Endothelial cell (in vitro differentiated cells): ENCODE measurements at regions not wholly inside any gene's neighbourhood (a gene's known extent, or its start where the extent isn't known, plus 50 kb on each side); places are given as distances from the start of the nearest gene placed in this dataset.

Experiments used
- DNase-seq: peaks from one replicate; pipeline ENCODE4 v3.0.0; 2021; ENCODE audit warnings: low spot score
- H3K27ac Mint-ChIP-seq: one replicate; pipeline ENCODE4 v1.8.0; 2021; ENCODE audit warnings: mixed read lengths, inconsistent platforms; ENCODE audit not compliant: unreplicated experiment
- H3K27me3 Mint-ChIP-seq: one replicate; pipeline ENCODE4 v1.8.0; 2021; ENCODE audit warnings: mild to moderate bottlenecking, moderate library complexity, mixed read lengths, inconsistent platforms; ENCODE audit not compliant: unreplicated experiment
- H3K36me3 Mint-ChIP-seq: one replicate; pipeline ENCODE4 v1.8.0; 2021; ENCODE audit warnings: mild to moderate bottlenecking, low read depth, mixed read lengths, inconsistent platforms; ENCODE audit not compliant: unreplicated experiment
- H3K4me1 Mint-ChIP-seq: one replicate; pipeline ENCODE4 v1.8.0; 2021; ENCODE audit warnings: mild to moderate bottlenecking, mixed read lengths, inconsistent platforms; ENCODE audit not compliant: unreplicated experiment
- H3K4me3 Mint-ChIP-seq: one replicate; pipeline ENCODE4 v1.8.0; 2021; ENCODE audit warnings: mild to moderate bottlenecking, mixed read lengths, inconsistent platforms; ENCODE audit not compliant: unreplicated experiment
- H3K9me3 Mint-ChIP-seq: one replicate; pipeline ENCODE4 v1.8.0; 2021; ENCODE audit warnings: mixed read lengths, inconsistent platforms; ENCODE audit not compliant: unreplicated experiment
- TF ChIP-seq, protein P1 (sequence below): fragments of 200-600 bp; sonication (generic); IDR thresholded peaks from one replicate; pipeline ENCODE4 v1.5.0; 2021; ENCODE audit warnings: antibody characterized with exemption; ENCODE audit not compliant: unreplicated experiment

DNA sequence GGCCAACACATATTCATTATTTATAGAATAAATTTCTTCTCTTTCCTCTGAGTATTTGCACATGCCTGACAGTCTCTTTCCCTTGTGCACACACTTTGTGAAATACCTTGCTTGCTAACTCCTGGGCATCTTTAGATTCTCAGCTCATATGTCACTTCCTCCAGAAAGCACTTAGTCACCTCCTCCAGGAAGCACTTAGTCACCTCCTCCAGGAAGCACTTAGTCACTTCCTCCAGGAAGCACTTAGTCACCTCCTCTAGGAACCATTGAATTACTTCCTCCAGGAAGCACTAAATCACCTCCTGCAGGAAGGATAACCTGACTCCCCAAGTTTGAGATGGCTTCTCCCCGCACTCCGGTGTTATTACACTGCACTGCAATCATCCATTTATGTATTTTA is 462.5 kb upstream of the EEF2KMT start:
- Mint-ChIP-seq H3K36me3 (no peaks in the 10 kb centered on the region), H3K9me3 (no peaks in the 10 kb centered on the region), H3K4me3 (no peak overlapping the region), H3K27ac (no peak overlapping the region), H3K4me1 (no peaks in the 10 kb centered on the region), H3K27me3 (peaks cover 6% of the 10 kb centered on the region)
- no peak for DNase-seq
- TF ChIP-seq, protein P1, sequence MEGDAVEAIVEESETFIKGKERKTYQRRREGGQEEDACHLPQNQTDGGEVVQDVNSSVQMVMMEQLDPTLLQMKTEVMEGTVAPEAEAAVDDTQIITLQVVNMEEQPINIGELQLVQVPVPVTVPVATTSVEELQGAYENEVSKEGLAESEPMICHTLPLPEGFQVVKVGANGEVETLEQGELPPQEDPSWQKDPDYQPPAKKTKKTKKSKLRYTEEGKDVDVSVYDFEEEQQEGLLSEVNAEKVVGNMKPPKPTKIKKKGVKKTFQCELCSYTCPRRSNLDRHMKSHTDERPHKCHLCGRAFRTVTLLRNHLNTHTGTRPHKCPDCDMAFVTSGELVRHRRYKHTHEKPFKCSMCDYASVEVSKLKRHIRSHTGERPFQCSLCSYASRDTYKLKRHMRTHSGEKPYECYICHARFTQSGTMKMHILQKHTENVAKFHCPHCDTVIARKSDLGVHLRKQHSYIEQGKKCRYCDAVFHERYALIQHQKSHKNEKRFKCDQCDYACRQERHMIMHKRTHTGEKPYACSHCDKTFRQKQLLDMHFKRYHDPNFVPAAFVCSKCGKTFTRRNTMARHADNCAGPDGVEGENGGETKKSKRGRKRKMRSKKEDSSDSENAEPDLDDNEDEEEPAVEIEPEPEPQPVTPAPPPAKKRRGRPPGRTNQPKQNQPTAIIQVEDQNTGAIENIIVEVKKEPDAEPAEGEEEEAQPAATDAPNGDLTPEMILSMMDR = no peak

DNA sequence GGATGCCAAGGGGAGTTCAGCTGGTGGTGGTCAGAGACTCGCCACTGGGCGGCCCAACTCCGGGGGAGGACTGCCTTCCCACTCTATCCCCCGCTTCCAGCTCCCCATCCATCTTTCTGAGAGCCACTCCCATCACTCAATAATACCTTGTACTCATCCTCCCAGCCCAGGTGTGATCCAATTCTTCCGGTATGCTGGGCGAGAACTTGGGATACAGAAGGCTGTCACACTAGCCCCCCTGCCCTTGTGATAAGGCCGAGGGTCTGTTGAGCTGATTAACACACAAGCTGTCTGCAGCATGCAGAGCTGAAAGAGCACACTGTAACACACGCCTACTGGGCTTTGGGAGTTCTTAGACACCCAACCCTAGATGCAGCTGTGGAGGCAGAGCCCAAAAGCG is 460.4 kb upstream of the EEF2KMT start:
- H3K27me3 Mint-ChIP-seq = peaks cover 4% of the 10 kb centered on the region
- no peak overlapping the region for H3K4me3 Mint-ChIP-seq
- H3K27ac Mint-ChIP-seq = no peak overlapping the region
- no peaks in the 10 kb centered on the region for H3K36me3 Mint-ChIP-seq
- TF ChIP-seq, protein P1 = no peak
- DNase-seq = no peak
- no peaks in the 10 kb centered on the region for H3K9me3 Mint-ChIP-seq
- H3K4me1 Mint-ChIP-seq = no peaks in the 10 kb centered on the region

DNA sequence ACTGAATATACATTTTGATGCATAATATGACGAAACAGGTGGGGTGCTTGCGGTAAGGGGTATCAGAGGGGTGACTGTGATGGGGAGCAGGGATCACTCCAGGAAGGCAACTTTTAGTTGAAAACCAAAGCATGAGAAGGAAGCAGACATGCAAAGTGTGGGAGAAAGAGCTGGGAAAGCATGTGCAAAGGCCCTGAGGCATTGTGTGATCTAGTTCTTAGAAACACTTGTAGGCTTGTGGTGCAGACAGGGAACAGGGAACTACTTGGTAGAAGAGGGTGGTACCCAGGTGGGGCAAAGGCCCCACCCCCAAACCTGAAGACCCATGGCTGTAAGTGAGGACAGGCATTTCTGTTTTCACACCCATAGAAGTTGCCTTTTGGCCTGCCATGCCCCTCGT is 459.9 kb upstream of the EEF2KMT start:
- no peaks in the 10 kb centered on the region for H3K9me3 Mint-ChIP-seq

DNA sequence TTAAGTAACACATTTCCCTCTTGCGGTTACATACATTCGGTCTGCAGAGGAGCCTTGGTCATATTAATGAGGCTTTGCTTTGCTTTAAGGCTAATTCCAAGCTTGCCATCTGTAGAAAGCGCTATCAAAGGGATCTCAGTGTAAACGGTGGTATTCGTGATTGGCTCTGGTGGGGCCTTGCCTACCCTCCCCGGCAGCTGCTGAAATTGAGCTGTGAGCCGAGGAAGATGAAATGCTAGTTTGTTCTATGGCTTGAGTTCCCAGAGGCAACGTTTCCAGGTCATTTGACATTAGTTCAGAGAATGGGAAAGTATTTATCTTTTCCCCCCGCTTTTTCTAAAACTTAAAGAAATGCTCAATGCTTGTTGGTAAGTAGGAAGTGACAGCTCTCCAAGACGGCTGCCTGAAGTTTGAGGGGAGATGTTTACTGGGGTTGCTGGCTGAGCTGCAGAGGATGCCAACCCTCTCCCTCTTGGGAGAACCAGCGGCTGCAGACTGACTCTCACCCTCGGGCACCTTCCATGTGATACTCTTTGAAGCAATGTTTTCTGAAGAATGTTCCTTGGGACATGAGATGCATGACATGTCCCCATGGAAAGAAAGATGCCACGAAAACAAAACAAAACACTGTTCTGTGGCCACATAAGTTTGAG is 458.7 kb upstream of the EEF2KMT start:
- Mint-ChIP-seq H3K27ac (no peak overlapping the region), H3K36me3 (no peaks in the 10 kb centered on the region), H3K4me3 (no peak overlapping the region), H3K27me3 (peaks cover 2% of the 10 kb centered on the region), H3K9me3 (no peaks in the 10 kb centered on the region), H3K4me1 (no peaks in the 10 kb centered on the region)
- DNase-seq = no peak
- TF ChIP-seq, protein P1 = no peak

More for the DNA sequence above, 459.9 kb upstream of the EEF2KMT start:
- Mint-ChIP-seq H3K4me3 (no peak overlapping the region), H3K27ac (no peak overlapping the region), H3K36me3 (no peaks in the 10 kb centered on the region), H3K4me1 (no peaks in the 10 kb centered on the region), H3K27me3 (peaks cover 4% of the 10 kb centered on the region)
- no peak for DNase-seq
- TF ChIP-seq, protein P1 = no peak

GRCh38 chr16:5551909-5552308 is 454.3 kb upstream of the EEF2KMT start:
- no peak for DNase-seq
- Mint-ChIP-seq H3K4me3 (no peak overlapping the region), H3K4me1 (no peaks in the 10 kb centered on the region), H3K36me3 (no peaks in the 10 kb centered on the region), H3K9me3 (no peaks in the 10 kb centered on the region), H3K27me3 (no peaks in the 10 kb centered on the region), H3K27ac (no peak overlapping the region)
- TF ChIP-seq, protein P1 = no peak
